ENCODE measurements at regions not wholly inside any gene's neighbourhood (a gene's known extent, or its start where the extent isn't known, plus 50 kb on each side); places are given as distances from the start of the nearest gene placed in this dataset.

DNA sequence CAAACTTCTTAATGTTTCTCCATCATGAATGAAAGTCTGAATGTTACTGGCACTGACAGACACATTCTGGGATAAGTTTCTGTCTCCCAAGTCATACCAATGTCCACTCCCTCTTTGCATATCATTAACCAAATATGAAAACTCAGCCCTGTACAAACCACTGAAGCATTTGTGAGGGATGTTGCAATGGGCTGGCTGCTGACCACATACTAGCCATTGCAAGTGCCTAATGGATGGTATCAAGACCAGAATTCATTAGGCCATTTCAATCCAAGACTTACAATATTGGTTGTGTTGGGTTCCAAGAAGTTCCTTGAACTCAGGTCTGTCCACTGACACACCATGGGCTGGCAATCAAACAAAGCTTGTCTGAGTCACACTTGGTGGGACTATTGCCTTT is 73.8 kb downstream of the CBLN2 start:
- DNase-seq = no peak

DNA sequence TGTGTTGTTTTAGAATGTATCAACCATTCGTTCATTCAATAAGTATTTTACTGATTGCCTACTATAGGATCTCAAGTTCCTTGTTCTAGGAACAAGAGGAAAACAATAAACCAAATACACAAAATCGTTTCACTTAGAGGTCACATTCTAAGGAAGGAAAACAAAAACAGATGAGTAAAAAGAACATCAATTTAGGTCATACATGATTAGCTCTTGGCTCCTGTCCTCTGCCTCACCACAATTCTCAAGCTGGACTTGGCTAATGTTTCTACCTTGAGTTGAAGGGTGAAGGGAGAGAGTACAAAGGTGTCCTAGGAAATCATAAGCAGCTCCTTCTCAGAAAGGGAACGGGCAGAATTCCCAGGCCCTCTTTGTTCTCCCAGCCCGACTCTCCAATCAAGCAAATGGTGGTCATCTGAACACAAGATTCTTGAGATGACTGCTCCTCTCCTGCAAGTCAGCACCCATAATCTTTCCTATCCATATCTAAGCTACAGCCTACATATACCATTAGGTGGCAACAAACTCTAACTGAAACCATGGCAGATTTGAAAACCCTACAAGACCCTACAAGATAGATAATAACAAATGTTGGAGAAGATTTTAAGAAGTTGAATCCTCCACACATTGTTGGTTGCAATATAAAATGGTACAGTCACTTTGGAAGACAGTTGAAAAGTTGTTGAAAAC is 76.0 kb downstream of the CBLN2 start:
- no peak for DNase-seq

- no peak for DNase-seq
These were observed 83.9 kb downstream of the CBLN2 start for GRCh38 chr18:72460210-72460680.

DNA sequence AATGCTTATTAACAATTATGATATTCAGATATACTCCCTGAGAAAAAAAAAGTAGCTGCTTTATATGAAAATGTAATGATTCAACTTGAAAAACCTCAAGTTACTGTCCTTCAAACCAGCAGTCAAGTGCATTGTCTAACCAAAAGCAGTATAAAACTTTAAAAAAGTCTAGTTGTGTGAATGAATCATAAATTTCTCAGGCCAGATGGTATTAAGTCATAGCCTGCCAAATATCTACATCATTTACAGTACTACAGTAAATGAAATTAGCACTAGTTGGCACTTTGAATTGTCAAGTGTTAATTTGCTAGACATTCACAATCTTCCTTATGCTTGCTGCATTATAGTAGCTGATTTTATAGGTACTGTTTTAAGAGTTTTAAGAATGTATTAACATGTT is 85.9 kb downstream of the CBLN2 start:
- no peak for DNase-seq

GRCh38 chr18:72456802-72457201 is 87.3 kb downstream of the CBLN2 start:
- DNase-seq = no peak

DNA sequence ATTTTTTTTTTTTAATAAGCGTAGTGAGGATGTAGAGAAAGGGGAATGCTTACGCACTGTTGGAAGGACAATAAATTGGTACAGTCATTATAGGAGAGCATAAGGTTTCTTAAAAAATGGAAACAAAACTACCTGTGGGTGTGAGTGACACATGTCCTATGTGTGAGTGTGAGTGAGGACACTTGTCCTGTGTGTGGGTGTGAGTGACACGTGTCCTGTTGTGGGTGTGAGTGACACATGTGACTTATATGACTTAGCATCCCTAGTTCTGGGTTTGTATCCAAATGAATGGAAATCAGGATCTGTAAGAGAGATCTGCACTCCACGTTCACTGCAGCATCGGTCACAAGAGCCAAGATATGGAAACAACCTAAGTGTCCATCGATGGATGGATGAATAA is 91.8 kb downstream of the CBLN2 start:
- no peak for DNase-seq

DNA sequence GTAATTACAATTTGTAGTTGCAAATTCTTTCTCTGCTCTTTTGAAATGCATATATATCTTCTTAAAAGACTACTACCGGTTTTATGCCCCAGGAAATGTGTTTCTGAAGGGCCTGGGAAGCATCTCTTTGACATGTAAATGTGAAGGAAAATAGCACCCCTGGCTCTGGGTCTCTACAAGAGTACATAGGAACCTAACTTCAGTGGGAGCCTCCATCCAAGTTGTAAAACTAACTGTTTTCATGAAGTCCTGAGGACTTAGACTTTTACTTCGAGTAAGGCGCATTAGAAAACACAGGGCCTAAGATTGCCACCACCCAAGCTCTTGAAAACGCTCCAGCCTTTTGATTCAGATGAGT is 99.4 kb downstream of the CBLN2 start:
- no peak for DNase-seq

DNA sequence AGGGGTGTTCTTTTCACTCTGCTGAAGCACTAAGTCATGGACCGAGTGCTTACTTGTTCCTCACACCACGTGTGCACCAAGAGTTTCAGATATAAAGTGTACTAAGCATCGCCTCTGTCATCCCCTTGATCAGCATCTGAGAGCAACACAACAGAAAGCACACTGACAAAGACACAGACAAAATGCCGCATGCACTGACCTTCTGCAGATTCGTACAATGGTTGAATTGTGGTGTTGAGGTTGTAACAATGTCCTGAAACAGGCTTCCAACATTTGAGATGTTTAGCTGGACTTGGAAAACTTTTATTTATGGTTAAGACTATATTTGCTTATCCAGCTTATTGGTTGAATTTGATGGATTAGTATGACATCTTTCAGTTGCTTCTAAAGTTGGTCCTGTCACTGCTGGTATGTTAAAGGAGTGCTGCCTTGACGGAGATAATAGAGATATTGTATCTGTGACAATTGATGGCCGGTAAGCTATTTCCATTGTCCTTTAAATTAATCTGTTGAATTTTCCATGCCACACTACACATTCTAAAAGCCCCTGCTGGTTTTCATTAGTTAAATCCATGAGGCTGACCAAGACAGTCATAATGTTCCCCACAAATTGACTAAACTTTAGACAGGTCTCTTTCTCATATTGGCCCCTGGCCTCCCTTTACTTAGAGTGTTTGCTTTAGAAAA is 99.9 kb downstream of the CBLN2 start:
- DNase-seq = no peak

- no peak for DNase-seq
These were observed 107.7 kb downstream of the CBLN2 start for GRCh38 chr18:72436401-72436800.

- DNase-seq = no peak
These were observed 110.4 kb downstream of the CBLN2 start for GRCh38 chr18:72433756-72434155.

- no peak for DNase-seq
These were observed 116.4 kb downstream of the CBLN2 start for GRCh38 chr18:72427721-72428120.

- DNase-seq = no peak
These were observed 124.2 kb downstream of the CBLN2 start for GRCh38 chr18:72419914-72420313.

DNA sequence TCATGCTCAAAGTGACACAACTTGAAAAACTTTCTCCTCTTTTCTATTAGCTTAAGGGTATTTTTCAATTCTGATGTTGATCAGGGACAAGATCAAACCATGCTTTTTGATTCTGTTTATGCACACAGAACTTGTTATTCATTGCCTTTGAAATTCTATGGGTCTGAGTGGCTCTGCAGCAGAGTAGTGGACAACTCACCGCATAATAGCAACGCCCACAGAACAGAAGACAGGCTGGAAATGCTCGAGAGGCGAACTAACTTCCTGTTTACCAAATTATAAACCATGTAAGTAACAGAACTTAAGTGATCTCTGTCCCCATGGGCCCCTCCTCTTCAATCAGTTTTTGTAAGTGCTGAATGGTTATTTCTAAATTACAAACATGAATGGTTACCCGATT is 131.2 kb downstream of the CBLN2 start:
- no peak for DNase-seq

DNA sequence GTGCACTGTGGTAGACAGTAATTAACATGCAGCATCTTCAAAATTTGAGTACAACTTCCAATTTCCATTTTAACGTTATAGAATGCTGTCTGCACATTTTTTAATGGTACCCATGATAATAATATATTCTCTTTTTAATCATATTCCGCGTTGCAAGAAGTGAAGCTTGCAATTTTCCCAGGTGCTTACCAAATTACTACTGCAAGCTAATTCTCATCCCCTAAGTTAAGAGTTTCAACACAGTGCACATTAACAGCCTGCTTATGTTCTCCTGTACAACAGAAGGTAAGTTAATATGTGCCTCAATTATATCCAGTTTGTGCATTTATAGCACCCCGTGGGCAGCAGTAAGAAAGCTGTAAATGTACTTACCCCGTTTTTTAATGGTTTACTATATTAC is 132.9 kb downstream of the CBLN2 start:
- DNase-seq = no peak

GRCh38 chr18:72410399-72410798 is 133.7 kb downstream of the CBLN2 start:
- DNase-seq = no peak

GRCh38 chr18:72409903-72410302 is 134.2 kb downstream of the CBLN2 start:
- no peak for DNase-seq

- DNase-seq = no peak
These were observed 137.1 kb downstream of the CBLN2 start for GRCh38 chr18:72407048-72407447.

DNA sequence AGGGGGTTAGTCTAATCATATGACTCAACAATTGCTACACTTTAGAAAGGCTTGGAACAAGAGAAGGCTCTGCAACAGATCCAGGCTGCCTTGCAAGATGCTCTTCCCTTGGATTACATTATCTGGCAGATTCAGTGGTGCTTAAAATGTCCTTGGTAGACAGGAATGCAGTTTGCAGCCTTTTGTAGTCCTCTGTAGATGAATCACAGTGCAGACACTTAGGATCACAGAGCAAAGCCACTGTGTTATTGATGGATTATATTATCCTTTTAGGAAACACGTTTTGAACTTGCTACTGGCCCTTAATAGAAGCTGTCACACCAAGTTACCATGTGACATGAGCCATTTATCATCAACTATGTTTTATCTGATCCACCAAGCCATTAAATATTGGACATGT is 152.2 kb downstream of the CBLN2 start:
- no peak for DNase-seq

- no peak for DNase-seq
These were observed 152.7 kb downstream of the CBLN2 start for GRCh38 chr18:72391427-72391826.

DNA sequence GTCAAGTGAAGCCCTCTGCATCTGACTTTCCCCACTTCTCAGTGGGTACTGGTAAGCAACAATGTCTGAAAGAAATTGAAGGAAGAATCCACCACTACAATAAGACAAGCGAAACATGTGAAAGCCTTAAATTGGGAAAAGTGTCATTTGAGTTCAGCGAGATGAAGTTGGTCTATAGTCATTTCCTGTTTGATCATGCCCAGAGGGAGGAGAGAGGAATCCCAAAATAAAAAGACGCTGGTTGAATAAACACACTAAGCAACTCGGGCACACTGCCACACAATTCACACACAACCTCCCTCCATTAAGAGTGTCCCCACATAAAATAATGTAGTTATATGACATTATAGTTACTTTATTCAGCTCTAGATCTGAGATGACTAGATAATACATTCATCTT is 166.1 kb downstream of the CBLN2 start:
- DNase-seq = no peak

GRCh38 chr18:72376256-72376655 is 167.9 kb downstream of the CBLN2 start:
- DNase-seq = no peak

DNA sequence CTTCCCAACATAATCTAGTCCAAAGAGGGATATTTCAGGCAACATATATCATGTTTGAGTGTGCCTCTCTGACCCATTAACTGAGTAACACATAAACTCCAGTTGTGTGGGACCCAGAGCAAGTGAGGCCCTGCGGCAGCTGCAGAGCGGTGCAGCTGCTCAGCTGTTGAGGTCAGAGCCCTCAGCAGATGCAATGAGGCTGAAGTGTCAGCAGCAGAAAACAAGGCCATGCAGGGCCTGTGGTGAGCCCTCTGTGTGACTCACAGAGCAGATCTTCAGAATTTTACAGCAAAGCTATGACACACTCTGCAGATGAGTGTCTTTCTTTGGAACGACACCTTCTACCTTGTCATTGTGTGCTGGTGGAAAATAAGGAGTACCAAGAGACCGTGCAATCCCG is 168.5 kb downstream of the CBLN2 start:
- DNase-seq = no peak

GRCh38 chr18:72372076-72372475 is 172.1 kb downstream of the CBLN2 start:
- no peak for DNase-seq

DNA sequence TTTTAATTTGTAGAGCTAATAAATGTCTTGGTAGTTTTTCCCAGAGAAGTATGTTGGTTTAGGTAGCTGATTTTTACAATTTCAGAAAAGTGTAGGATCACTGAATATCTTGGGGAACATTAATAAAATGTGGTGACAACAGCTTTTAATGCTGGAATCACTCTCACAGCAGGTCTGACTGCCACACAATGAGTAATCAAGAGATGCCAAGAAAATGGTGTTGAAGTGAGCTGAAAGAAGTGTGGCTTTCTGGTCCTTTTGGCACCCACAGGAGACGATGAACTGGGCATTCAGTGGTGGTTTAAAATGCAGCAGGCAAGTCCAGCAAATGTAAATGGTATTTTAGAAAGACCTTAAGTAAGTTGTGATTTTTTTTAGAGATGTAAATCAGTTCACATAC is 175.8 kb downstream of the CBLN2 start:
- DNase-seq = no peak

- no peak for DNase-seq
These were observed 183.5 kb downstream of the CBLN2 start for GRCh38 chr18:72360634-72361033.
